HG03342 (cell line): ENCODE measurements at regions not wholly inside any gene's neighbourhood (a gene's known extent, or its start where the extent isn't known, plus 50 kb on each side); places are given as distances from the start of the nearest gene placed in this dataset.
"Not testable (repeated sequence)": the region's sequence is repeated elsewhere in the genome, so short reads cannot be mapped to it uniquely, and the experiment has no call there.

Experiments used
- ATAC-seq: cut with Tn5 transposase; IDR thresholded peaks from one replicate; pipeline ENCODE4 v1.9.1; 2021; ENCODE audit warnings: mild to moderate bottlenecking, moderate library complexity; ENCODE audit not compliant: unreplicated experiment

DNA sequence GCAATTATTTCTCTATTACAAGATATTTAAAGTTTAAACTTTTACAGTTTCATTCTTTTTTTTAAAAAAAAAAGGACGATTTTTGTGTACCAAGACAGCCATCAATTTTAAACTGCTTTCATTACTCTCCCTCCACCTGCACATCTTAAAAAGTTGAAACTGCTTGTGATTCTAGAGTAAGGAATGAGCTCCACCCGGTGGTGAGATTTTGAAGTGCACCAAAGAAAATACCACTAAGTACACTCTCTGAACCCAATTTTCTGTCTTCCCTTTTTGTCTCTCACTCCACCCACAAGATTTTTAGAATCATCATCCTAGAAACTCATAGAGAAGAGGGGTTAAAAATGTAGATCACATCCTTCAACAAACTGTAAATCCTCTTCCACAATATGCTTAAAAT lies 91.3 kb upstream of the WDR44 start:
- peak; percentile 86 for ATAC-seq

GRCh38 chrX:118255921-118256320 lies 90.0 kb upstream of the WDR44 start:
- ATAC-seq, result no peak

- ATAC-seq, result no peak
Observed at GRCh38 chrX:118257781-118258180, 88.1 kb upstream of the WDR44 start.

DNA sequence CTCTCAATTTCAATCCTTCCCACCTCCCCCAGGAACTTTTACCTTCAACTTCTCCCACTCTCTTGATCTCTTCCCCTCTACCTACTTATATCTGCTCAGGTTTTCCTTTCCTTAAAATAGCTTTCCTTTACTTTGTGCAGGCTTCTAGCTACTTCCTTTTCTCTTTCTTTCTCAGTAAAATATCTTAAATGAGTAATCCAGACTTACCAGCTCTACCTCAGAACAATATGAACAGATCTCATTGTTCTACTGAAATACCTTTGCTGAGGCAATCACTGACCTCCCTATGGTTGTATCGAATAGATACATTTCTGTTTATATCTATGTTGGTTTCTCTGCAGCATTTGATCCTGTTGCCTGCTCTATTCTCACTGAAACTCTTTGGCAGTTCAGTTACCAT lies 86.7 kb upstream of the WDR44 start:
- no peak for ATAC-seq

GRCh38 chrX:118261151-118261550 lies 84.8 kb upstream of the WDR44 start:
- ATAC-seq, result no peak

DNA sequence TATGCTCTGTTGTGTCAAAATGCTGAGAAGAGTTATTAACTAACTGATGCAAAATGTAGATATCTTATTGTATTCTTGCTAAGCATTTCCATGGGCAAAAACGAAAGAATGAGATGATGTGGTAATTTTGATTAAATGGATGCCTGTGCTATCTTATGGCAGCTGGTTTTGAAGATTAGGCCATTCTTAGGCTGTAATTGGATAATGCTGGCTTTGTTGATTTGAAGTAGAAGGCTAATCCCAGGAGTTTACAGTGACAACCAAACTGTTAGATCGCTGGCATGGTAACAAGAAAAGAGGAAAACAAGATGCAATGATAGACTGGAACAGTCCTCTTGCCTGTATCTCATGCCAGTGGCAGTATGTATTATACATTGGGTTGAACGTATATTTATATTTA lies 74.1 kb upstream of the WDR44 start:
- no peak for ATAC-seq

DNA sequence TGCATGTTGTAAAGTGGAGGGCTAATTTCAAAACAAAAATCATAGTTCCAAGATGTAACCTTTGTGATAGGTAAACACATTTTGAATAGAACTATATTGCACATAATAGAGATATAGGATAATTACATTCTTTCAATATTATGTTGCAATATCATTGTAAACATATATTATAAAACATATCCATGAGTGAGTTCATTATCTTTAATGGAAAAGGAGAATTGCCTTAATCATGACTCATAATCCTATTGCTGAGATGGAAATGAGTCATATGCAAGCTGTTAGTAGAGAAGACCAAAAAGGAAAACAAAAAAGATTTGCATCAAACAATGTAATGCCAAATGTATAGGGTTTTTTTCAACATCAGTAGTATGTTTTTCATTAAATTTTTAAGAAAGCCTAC lies 73.7 kb upstream of the WDR44 start:
- no peak for ATAC-seq

DNA sequence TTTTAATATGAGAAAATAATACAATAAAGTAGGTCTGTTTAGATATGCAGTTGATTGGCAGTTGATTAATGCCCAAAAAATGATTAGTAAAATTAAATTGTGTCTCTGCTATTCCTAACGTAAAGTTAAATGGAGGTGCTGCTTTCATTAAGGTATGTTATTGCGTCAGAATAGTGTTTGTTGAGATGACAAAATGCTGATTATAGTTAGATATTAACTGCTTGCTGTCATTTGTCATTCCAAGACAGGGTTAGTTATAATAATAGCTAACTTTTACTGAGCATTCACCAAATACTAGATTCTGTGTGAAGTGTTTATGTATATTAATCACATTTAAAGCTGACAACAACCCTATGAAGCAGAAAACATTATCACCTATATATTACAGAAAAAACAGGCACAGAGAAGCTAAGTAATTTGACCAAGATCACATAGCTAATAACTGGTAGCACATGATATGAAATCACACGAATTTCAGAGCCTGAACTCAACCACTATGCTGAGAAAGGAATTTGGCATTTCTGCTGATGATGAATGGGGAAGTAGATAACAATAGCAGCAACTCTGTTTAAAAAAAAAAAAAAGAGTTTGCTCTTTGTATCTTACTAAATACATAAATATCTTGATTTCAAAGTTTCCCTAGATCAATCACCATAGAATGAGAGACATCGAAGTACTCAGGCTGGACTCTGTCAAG lies 59.7 kb upstream of the WDR44 start:
- ATAC-seq, result no peak

DNA sequence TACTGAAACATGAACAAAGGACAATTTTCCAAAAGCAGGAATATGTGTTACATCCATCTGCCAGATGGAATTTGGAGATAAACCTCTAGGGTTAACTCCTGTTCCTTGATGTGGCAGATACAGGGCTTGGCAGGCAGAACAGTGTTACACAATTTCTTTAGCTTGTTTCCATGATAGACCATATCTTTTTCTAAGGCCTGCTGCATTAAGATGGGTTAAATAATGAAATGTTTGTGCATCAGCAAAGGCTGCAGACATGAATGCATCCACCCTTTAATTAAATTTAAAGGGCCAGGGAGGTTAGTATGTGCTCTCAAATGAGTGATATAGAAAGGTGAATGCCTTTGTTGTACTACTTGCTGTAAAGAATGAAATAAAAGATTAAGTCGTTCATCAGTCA lies 50.1 kb upstream of the WDR44 start:
- ATAC-seq, result not testable (repeated sequence)
